ENCODE measurements at regions not wholly inside any gene's neighbourhood (a gene's known extent, or its start where the extent isn't known, plus 50 kb on each side); places are given as distances from the start of the nearest gene placed in this dataset.
"Not testable (repeated sequence)": the region's sequence is repeated elsewhere in the genome, so short reads cannot be mapped to it uniquely, and the experiment has no call there.

DNA sequence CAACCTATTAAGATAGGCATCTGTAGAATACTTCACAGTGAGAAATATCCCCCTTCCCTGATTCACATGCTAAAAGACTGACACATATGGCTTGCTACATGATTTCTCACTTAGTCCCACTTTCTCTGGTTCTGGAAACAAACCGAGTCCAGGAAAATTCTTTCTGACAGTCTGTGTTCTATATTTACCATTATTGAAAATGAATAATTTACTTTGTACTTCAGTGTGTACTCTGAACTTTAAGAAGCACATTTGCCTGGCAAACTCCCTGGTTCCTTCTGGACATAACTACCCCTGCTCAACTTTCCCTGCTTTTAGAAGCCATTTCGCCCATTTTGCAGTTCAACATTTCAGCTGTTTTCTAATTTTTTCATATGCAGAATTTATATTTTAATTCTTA lies 53.6 kb downstream of the APCS start:
- no peaks in the 10 kb centered on the region for H3K36me3 ChIP-seq (ENCODE audit: control insufficient read depth, insufficient read depth, low read length, severe bottlenecking)
- no peak overlapping the region for H3K9ac ChIP-seq (ENCODE audit: low read length)
- H3K9me3 ChIP-seq (ENCODE audit: control insufficient read depth, low read length): peaks cover 6% of the 10 kb centered on the region
- no peaks in the 10 kb centered on the region for H3K4me1 ChIP-seq (ENCODE audit: control insufficient read depth, insufficient read depth, low read length)
- no peak for DNase-seq (ENCODE audit: low read depth)
- no peak overlapping the region for H3K4me3 ChIP-seq (ENCODE audit: low read length)
- no peaks in the 10 kb centered on the region for H3K27me3 ChIP-seq (replicated peaks; ENCODE audit: control insufficient read depth, insufficient read depth, low read length)

DNA sequence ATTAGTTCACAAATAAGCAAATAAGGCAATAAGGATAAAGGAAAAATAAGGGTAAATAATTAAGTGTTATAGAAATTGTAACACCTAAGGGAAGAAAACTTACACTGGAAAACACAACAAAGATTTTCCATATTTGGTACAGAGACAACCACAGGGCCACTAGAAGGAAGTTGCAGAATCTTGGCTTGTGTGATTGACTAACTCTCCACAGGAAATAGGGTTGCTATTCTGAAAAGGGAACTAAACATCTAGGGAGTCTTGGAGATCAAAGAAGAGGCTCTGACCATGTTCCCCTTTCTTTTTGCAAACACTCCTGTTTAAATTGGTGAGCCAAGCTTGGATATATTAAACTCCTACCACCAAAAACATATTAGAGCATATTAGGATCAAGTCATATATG lies 59.1 kb downstream of the APCS start:
- no peak overlapping the region for H3K9ac ChIP-seq (ENCODE audit: low read length)
- no peak for DNase-seq (ENCODE audit: low read depth)
- H3K27me3 ChIP-seq (replicated peaks; ENCODE audit: control insufficient read depth, insufficient read depth, low read length): no peaks in the 10 kb centered on the region
- H3K9me3 ChIP-seq (ENCODE audit: control insufficient read depth, low read length): peaks cover 6% of the 10 kb centered on the region
- no peaks in the 10 kb centered on the region for H3K4me1 ChIP-seq (ENCODE audit: control insufficient read depth, insufficient read depth, low read length)
- H3K4me3 ChIP-seq (ENCODE audit: low read length): no peak overlapping the region
- H3K36me3 ChIP-seq (ENCODE audit: control insufficient read depth, insufficient read depth, low read length, severe bottlenecking): no peaks in the 10 kb centered on the region

DNA sequence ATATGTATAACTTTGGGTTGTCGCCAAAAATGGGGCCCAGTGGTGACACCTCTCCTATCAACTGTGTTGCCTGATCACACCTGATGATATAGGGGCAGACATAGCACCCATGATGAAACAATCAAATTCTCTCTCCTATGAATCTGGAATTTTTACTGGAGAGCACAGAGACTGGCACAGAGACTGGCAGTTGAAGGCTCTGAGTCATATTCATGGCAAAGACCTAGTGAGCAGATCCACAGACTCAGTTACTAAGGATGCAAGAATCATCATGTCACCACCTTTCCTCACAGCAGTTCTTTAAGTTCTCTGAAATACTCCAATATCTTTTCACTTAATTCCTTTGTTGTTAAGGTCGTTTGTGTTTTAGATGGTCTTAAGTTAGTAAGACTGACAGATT lies 60.0 kb downstream of the APCS start:
- no peaks in the 10 kb centered on the region for H3K27me3 ChIP-seq (replicated peaks; ENCODE audit: control insufficient read depth, insufficient read depth, low read length)
- H3K9ac ChIP-seq (ENCODE audit: low read length): no peak overlapping the region
- peaks cover 6% of the 10 kb centered on the region for H3K9me3 ChIP-seq (ENCODE audit: control insufficient read depth, low read length)
- H3K4me1 ChIP-seq (ENCODE audit: control insufficient read depth, insufficient read depth, low read length): no peaks in the 10 kb centered on the region
- no peaks in the 10 kb centered on the region for H3K36me3 ChIP-seq (ENCODE audit: control insufficient read depth, insufficient read depth, low read length, severe bottlenecking)
- no peak overlapping the region for H3K4me3 ChIP-seq (ENCODE audit: low read length)
- DNase-seq (ENCODE audit: low read depth): no peak

DNA sequence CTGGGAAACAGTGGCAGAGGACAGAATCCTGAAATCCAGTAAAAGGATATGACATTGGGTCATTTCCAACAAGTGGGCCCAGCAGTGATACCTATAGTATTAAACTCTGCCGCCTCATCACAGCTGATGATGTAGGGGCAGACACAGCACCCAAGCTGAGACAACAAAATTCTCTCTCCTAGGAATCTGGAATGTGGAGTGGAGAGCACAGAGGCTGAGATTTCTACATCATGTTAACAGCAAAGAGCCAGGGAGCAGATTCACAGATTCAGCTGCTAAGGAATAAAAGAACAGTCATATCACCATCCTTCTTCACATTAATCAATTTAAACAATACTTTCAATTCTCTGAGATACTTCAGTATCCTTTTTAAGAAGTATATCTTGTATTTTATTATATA lies 61.9 kb downstream of the CRP start:
- no peak overlapping the region for H3K4me3 ChIP-seq (ENCODE audit: low read length)
- no peak overlapping the region for H3K9ac ChIP-seq (ENCODE audit: low read length)
- peak; percentile 63 for DNase-seq (ENCODE audit: low read depth)
- H3K9me3 ChIP-seq (ENCODE audit: control insufficient read depth, low read length): no peaks in the 10 kb centered on the region
- H3K36me3 ChIP-seq (ENCODE audit: control insufficient read depth, insufficient read depth, low read length, severe bottlenecking): no peaks in the 10 kb centered on the region
- no peaks in the 10 kb centered on the region for H3K27me3 ChIP-seq (replicated peaks; ENCODE audit: control insufficient read depth, insufficient read depth, low read length)
- peaks cover 3% of the 10 kb centered on the region for H3K4me1 ChIP-seq (ENCODE audit: control insufficient read depth, insufficient read depth, low read length)

DNA sequence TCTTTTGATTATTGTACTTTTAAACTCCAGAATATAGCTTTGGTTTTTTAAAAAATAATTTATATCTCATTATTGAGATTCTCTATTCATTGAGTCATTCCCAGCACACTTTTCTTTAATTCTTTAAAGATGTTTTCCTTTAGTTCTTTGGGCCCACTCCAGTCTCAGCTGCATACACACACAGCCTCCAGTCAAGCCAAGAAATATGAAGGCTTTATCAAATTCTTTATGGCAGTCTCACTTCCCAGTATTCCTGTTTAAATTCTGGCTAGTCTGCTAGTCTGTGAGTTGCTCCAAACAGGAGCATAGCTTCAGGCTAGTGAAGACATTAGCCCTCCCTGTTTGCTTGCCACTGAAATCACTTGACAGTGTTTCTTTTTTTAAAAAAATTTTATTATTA lies 61.2 kb downstream of the CRP start:
- Histone ChIP-seq H3K4me1 (ENCODE audit: control insufficient read depth, insufficient read depth, low read length) (peaks cover 3% of the 10 kb centered on the region), H3K27me3 (replicated peaks; ENCODE audit: control insufficient read depth, insufficient read depth, low read length) (no peaks in the 10 kb centered on the region), H3K9me3 (ENCODE audit: control insufficient read depth, low read length) (no peaks in the 10 kb centered on the region), H3K36me3 (ENCODE audit: control insufficient read depth, insufficient read depth, low read length, severe bottlenecking) (no peaks in the 10 kb centered on the region), H3K4me3 (ENCODE audit: low read length) (no peak overlapping the region), H3K9ac (ENCODE audit: low read length) (no peak overlapping the region)
- DNase-seq (ENCODE audit: low read depth): peak; percentile 75

DNA sequence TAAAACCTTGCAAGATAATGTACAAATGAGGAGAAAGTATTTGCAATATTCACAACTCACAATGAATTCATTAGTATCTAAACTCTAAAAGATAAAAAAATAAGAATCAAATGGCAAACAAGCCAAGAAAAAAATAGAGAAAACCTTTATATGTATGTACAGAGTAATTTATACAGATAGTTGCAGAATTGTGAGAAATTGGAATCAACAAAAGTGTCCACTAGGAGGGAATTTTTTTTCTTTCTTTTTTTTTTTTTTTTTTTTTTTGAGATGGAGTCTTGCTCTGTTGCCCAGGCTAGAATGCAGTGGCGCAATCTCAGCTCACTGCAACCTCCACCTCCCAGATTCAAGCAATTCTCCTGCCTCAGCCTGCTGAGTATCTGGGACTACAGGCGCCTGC lies 56.9 kb downstream of the CRP start:
- H3K4me3 ChIP-seq (ENCODE audit: low read length); H3K27me3 ChIP-seq (replicated peaks; ENCODE audit: control insufficient read depth, insufficient read depth, low read length); H3K9me3 ChIP-seq (ENCODE audit: control insufficient read depth, low read length); DNase-seq (ENCODE audit: low read depth); H3K9ac ChIP-seq (ENCODE audit: low read length); H3K36me3 ChIP-seq (ENCODE audit: control insufficient read depth, insufficient read depth, low read length, severe bottlenecking); H3K4me1 ChIP-seq (ENCODE audit: control insufficient read depth, insufficient read depth, low read length): not testable (repeated sequence)

Data from adipocyte (in vitro differentiated cells).